Lower leg skin (tissue), 3 donors: ENCODE measurements at regions not wholly inside any gene's neighbourhood (a gene's known extent, or its start where the extent isn't known, plus 50 kb on each side); places are given as distances from the start of the nearest gene placed in this dataset.

Experiments used
- POLR2A ChIP-seq, 2 donors: fragments of 450-650 bp; IDR thresholded peaks; one replicate each; pipeline ENCODE4 v1.6.1; 2016 to 2017; ENCODE audit warnings: antibody characterized with exemption in 2 of 2, mild to moderate bottlenecking in 1 of 2, moderate library complexity in 1 of 2
- TF ChIP-seq, protein P1 (sequence below), 3 donors: fragments of 450-650 bp; IDR thresholded peaks; one replicate each; pipeline ENCODE4 v1.5.1; 2016; ENCODE audit warnings: antibody characterized with exemption in 3 of 3, mild to moderate bottlenecking in 3 of 3, moderate library complexity in 2 of 3

DNA sequence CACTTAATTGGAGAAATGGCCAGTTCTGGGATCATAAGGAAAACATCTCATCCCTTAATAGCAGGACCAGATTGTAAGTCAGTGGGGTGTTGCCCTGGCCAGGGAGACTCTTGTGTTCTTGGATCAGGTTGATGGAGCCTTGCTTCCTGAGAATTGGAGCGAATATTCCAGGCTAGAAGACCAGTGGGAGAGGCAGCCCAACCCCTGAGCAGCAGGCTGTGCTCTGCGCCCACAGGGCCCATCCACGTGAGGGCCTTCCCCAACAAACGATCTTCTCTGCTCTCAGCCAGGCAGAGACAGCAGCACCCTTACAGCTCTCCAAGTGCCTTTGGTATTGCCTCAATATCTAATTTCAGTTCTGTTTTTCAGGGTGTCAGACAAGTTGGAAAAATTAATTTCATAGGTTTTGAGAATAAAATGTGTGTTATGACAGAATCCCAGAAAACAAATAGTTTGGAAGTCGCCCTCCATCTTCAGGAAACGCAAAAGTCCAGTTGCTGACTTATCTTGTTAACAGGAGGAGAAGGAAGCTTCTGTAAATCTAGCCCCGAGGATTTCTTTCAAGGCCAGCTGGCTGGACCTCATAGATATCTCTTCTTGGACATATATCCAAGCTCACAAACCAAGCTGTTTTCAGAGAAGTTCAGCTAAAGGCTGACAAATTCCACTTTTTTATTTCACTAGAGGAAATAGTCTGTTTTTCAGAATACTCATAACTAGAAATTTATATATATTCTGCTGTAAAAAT, 105.5 kb downstream of the COPS8 start:
- TF ChIP-seq POLR2A (IDR thresholded peaks at IDR 0.05): no peak
- TF ChIP-seq, protein P1, sequence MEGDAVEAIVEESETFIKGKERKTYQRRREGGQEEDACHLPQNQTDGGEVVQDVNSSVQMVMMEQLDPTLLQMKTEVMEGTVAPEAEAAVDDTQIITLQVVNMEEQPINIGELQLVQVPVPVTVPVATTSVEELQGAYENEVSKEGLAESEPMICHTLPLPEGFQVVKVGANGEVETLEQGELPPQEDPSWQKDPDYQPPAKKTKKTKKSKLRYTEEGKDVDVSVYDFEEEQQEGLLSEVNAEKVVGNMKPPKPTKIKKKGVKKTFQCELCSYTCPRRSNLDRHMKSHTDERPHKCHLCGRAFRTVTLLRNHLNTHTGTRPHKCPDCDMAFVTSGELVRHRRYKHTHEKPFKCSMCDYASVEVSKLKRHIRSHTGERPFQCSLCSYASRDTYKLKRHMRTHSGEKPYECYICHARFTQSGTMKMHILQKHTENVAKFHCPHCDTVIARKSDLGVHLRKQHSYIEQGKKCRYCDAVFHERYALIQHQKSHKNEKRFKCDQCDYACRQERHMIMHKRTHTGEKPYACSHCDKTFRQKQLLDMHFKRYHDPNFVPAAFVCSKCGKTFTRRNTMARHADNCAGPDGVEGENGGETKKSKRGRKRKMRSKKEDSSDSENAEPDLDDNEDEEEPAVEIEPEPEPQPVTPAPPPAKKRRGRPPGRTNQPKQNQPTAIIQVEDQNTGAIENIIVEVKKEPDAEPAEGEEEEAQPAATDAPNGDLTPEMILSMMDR (IDR thresholded peaks at IDR 0.05): no peak
